Stomach (tissue), 8 donors: ENCODE measurements at regions not wholly inside any gene's neighbourhood (a gene's known extent, or its start where the extent isn't known, plus 50 kb on each side); places are given as distances from the start of the nearest gene placed in this dataset.
A peak's percentile ranks its signal among the peaks of the same experiment; 100 is the strongest.

Source experiments
- DNase-seq, 2 donors: peaks; one replicate each; pipeline versions ENCODE4 v3.0.0 to v3.0.0-alpha.2; 2013 to 2019
- H3K27ac ChIP-seq, 5 donors: fragments of 200-600 bp in 4 of 5; sonication (generic) in 4 of 5; one replicate each; pipeline ENCODE4 v1.5.1; 2013 to 2019; ENCODE audit warnings: mild to moderate bottlenecking in 1 of 5, moderate library complexity in 1 of 5
- H3K27me3 ChIP-seq, 3 donors: fragments of 200-600 bp; sonication (generic); one replicate each; pipeline ENCODE4 v1.5.1; 2017 to 2019; ENCODE audit warnings: mixed run types in 1 of 3
- H3K36me3 ChIP-seq, 4 donors: fragments of 200-600 bp; sonication (generic); 1 replicate in 3 of 4; 2 replicates in 1 of 4; pipeline ENCODE4 v1.5.1; 2016 to 2019
- H3K4me1 ChIP-seq, 4 donors: fragments of 200-600 bp; sonication (generic); one replicate each; pipeline ENCODE4 v1.5.1; 2016 to 2019
- H3K4me3 ChIP-seq, 4 donors: fragments of 200-600 bp; sonication (generic) in 3 of 4; one replicate each; pipeline ENCODE4 v1.5.1; 2016 to 2019; ENCODE audit warnings: mild to moderate bottlenecking in 1 of 4
- H3K9me3 ChIP-seq, 4 donors: fragments of 200-600 bp; sonication (generic); one replicate each; pipeline ENCODE4 v1.5.1; 2016 to 2019
- CTCF ChIP-seq, 7 experiments: fragments of 450-650 bp in 4 of 7; fragments of 200-600 bp in 3 of 7; sonication (generic) in 3 of 7; IDR thresholded peaks; one replicate each; pipeline ENCODE4 v1.5.1; 2016 to 2019; ENCODE audit warnings: antibody characterized with exemption in 7 of 7, control low read depth in 2 of 7, mild to moderate bottlenecking in 1 of 7
- EP300 ChIP-seq: sonication (generic); formaldehyde crosslinking; IDR thresholded peaks from one replicate; pipeline ENCODE4 v1.6.1; 2017; ENCODE audit warnings: antibody characterized with exemption
- POLR2A ChIP-seq, 4 donors: fragments of 450-650 bp; IDR thresholded peaks; one replicate each; pipeline ENCODE4 v1.6.1; 2016; ENCODE audit warnings: antibody characterized with exemption in 4 of 4, control low read depth in 2 of 4, mild to moderate bottlenecking in 1 of 4, moderate library complexity in 1 of 4
- POLR2AphosphoS5 ChIP-seq, 3 donors: sonication (generic); formaldehyde crosslinking; IDR thresholded peaks; one replicate each; pipeline ENCODE4 v1.6.1; 2016; ENCODE audit warnings: antibody characterized with exemption in 3 of 3
- WGBS, 5 donors: extraction: QIAGEN DNeasy Blood & Tissue Kit in 3 of 5; methylation state at CpG; one replicate each; pipeline versions ENCODE4 v1.1.5 to v1.1.7; 2013 to 2018; 5-methylcytosine and 5-hydroxymethylcytosine counted together
- intact Hi-C: fragments of 100-400 bp; cut with DNase I; formaldehyde crosslinking; loops from one replicate; pipeline ENCODE4 v1.15.1; 2023; ENCODE audit warnings: low total_unique reads
- donor health status: healthy with polysubstance abuse.
- donor health status: Bipolar disorder and iron deficiency.
- donor health status: healthy.

DNA sequence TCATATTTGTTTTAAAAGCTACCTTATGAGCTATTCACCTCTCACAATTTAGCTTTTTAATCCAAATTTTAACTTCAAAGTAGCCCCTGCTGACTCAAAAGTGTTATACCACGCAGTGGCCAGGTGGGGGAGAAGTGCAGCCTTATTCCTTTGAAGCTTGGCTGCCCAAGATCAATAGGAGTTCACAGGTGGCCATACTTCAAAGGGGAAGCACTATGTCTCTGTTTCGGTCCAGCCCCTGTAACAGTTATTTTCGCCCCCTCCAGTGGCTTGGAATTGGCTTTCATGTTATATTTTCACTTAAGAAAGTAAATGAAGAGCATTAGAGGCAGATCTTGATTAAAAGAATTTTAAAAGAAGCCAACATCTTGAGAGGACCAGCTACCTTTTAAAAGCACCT is 608.4 kb downstream of the EPHA7 start:
- WGBS, 5 donors = 4 to 17% (median 11%) methylated on average over 3 of the region's 3 CpGs
- intact Hi-C loops = no loop called here
- no peak overlapping the region for H3K4me3 ChIP-seq
- DNase-seq = peak in 1 of 2 donors; percentile 61
- H3K36me3 ChIP-seq = no peaks in the 10 kb centered on the region
- no peaks in the 10 kb centered on the region for H3K4me1 ChIP-seq
- H3K27ac ChIP-seq = no peak overlapping the region
- no peaks in the 10 kb centered on the region for H3K27me3 ChIP-seq
- H3K9me3 ChIP-seq = no peaks in the 10 kb centered on the region
- TF ChIP-seq CTCF (IDR thresholded peaks at IDR 0.05) (peak in 2 of 7 experiments; percentile 15 to 30), POLR2AphosphoS5 (IDR thresholded peaks at IDR 0.05) (no peak), EP300 (no peak), POLR2A (IDR thresholded peaks at IDR 0.05) (no peak)

GRCh38 chr6:92806254-92806653 is 613.1 kb downstream of the EPHA7 start:
- H3K9me3 ChIP-seq = no peaks in the 10 kb centered on the region
- H3K4me3 ChIP-seq = no peak overlapping the region
- WGBS, 5 donors = 25 to 49% (median 45%) methylated on average over 2 of the region's 2 CpGs
- H3K36me3 ChIP-seq = no peaks in the 10 kb centered on the region
- H3K27me3 ChIP-seq = no peaks in the 10 kb centered on the region
- no peak overlapping the region for H3K27ac ChIP-seq
- H3K4me1 ChIP-seq = no peaks in the 10 kb centered on the region
- DNase-seq = no peak
- no peak for TF ChIP-seq EP300
- no peak for TF ChIP-seq POLR2AphosphoS5 (IDR thresholded peaks at IDR 0.05)
- no peak for TF ChIP-seq CTCF (IDR thresholded peaks at IDR 0.05)
- intact Hi-C loops = no loop called here

- intact Hi-C loops = no loop called here
- TF ChIP-seq EP300 (no peak), POLR2AphosphoS5 (IDR thresholded peaks at IDR 0.05) (no peak), POLR2A (IDR thresholded peaks at IDR 0.05) (no peak), CTCF (IDR thresholded peaks at IDR 0.05) (no peak)
- H3K9me3 ChIP-seq = no peaks in the 10 kb centered on the region
- H3K27me3 ChIP-seq = no peaks in the 10 kb centered on the region
- H3K27ac ChIP-seq = no peak overlapping the region
- 88 to 97% (median 96%) methylated on average over 1 of the region's 1 CpG for WGBS, 5 donors
- H3K4me3 ChIP-seq = no peak overlapping the region
- H3K4me1 ChIP-seq = no peaks in the 10 kb centered on the region
- no peak for DNase-seq
- no peaks in the 10 kb centered on the region for H3K36me3 ChIP-seq
These were observed 628.0 kb downstream of the EPHA7 start for GRCh38 chr6:92791403-92791802.

DNA sequence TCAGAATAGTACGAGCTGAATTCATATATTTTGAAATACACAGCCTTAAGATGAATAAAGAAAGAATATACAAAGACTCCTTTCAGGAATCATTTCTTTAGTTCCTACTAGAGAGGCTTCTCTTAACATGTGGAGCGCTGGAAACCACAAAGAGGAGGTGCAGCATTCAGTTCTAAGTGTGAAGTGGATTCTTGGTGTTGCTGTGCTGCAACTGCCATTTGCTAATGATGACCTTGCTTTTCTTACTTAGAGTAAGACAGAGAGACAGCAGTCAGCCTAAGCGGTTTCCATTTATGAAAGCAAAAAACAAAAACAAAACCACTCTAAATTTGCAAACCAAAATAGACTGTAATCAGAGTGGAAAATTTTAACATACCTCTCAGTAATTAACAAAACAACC is 629.0 kb downstream of the EPHA7 start:
- 59 to 76% (median 67%) methylated on average over 3 of the region's 3 CpGs for WGBS, 5 donors
- TF ChIP-seq POLR2AphosphoS5 (IDR thresholded peaks at IDR 0.05) = no peak
- TF ChIP-seq EP300 = no peak
- TF ChIP-seq CTCF (IDR thresholded peaks at IDR 0.05) = no peak
- TF ChIP-seq POLR2A (IDR thresholded peaks at IDR 0.05) = no peak
- no peak for DNase-seq

More for the DNA sequence above, 629.0 kb downstream of the EPHA7 start:
- no peaks in the 10 kb centered on the region for H3K36me3 ChIP-seq
- intact Hi-C loops = no loop called here
- H3K27ac ChIP-seq = no peak overlapping the region
- no peak overlapping the region for H3K4me3 ChIP-seq
- no peaks in the 10 kb centered on the region for H3K9me3 ChIP-seq
- H3K27me3 ChIP-seq = no peaks in the 10 kb centered on the region
- no peaks in the 10 kb centered on the region for H3K4me1 ChIP-seq
